Retinal pigment epithelial cell (primary cell): ENCODE measurements at regions not wholly inside any gene's neighbourhood (a gene's known extent, or its start where the extent isn't known, plus 50 kb on each side); places are given as distances from the start of the nearest gene placed in this dataset.

ENCODE experiments used
- DNase-seq: peaks from one replicate; pipeline ENCODE4 v3.0.0-alpha.2; 2010; ENCODE audit warnings: low read depth
- H3K4me3 ChIP-seq: 2 replicates; pipeline ENCODE4 v1.5.1; 2011; ENCODE audit warnings: mild to moderate bottlenecking, low read length, control low read depth, moderate library complexity
- TF ChIP-seq, protein P1 (sequence below): conservative IDR thresholded peaks from 2 replicates; pipeline ENCODE4 v1.5.1; 2011; ENCODE audit warnings: low read depth, low read length, control low read depth, inconsistent platforms

DNA sequence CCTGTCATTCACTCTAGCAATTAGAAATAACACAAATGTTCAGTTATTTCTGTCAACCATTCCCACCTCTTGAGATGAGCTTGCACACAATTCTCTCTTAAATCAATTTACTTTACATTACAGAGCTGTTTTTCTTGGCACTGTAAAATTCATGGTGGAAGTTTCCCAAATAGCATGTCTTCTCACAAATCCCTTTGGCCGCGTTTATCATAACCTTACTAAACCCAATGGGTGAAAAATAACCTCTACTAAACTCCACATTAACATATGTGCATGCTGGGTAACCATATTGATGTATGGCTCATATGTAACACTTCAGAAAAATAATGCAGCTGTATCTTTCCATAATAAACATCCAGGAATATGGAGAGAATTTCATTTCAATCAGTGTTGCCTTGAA is 75.5 kb upstream of the SULT1C3 start:
- TF ChIP-seq, protein P1, sequence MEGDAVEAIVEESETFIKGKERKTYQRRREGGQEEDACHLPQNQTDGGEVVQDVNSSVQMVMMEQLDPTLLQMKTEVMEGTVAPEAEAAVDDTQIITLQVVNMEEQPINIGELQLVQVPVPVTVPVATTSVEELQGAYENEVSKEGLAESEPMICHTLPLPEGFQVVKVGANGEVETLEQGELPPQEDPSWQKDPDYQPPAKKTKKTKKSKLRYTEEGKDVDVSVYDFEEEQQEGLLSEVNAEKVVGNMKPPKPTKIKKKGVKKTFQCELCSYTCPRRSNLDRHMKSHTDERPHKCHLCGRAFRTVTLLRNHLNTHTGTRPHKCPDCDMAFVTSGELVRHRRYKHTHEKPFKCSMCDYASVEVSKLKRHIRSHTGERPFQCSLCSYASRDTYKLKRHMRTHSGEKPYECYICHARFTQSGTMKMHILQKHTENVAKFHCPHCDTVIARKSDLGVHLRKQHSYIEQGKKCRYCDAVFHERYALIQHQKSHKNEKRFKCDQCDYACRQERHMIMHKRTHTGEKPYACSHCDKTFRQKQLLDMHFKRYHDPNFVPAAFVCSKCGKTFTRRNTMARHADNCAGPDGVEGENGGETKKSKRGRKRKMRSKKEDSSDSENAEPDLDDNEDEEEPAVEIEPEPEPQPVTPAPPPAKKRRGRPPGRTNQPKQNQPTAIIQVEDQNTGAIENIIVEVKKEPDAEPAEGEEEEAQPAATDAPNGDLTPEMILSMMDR: no peak
- no peak overlapping the region for H3K4me3 ChIP-seq
- DNase-seq: no peak

- no peak for DNase-seq
Measured at GRCh38 chr2:108165729-108166128, 74.0 kb upstream of the SULT1C3 start.

GRCh38 chr2:108167699-108168098 is 72.1 kb upstream of the SULT1C3 start:
- no peak overlapping the region for H3K4me3 ChIP-seq
- DNase-seq: no peak
- TF ChIP-seq, protein P1: no peak

More at GRCh38 chr2:108165729-108166128, 74.0 kb upstream of the SULT1C3 start:
- H3K4me3 ChIP-seq: no peak overlapping the region
- TF ChIP-seq, protein P1: no peak

DNA sequence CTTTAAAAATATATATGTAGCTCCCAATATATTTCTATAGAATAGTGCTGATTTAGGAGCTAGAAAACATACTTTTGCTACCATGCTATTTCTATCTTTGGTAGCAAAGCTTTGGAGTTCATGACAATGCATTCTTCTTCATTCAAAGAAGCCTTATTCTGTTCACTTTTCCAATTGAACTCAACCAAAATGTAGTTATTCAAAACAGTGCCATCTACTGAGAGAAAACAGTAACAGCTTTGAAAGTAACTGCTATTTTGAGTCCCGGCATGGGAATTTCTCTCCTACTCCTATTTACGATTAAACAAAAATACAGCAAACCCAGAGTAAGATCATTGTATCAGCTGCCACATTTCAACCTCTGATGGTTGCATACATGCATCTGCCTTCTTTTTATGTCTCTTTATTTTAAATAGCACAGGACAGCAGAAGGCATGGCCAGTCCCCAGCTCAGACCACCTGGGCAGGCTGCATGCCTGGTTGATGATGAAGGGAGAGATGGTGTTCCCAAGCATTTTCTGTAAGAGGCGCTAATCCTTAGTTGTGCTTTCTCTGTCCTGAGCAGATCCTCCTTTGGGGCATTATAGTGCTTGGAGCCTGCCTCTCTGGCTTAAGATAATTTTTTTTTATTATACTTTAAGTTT is 69.7 kb upstream of the SULT1C3 start:
- TF ChIP-seq, protein P1: peak; percentile 58
- DNase-seq: no peak

GRCh38 chr2:108171657-108172056 is 68.1 kb upstream of the SULT1C3 start:
- TF ChIP-seq, protein P1: no peak
- H3K4me3 ChIP-seq: no peak overlapping the region
- no peak for DNase-seq

More for the DNA sequence above, 69.7 kb upstream of the SULT1C3 start:
- H3K4me3 ChIP-seq: no peak overlapping the region

GRCh38 chr2:108182489-108182888 is 57.3 kb upstream of the SULT1C3 start:
- no peak overlapping the region for H3K4me3 ChIP-seq
- TF ChIP-seq, protein P1: peak; percentile 35
- DNase-seq: no peak

DNA sequence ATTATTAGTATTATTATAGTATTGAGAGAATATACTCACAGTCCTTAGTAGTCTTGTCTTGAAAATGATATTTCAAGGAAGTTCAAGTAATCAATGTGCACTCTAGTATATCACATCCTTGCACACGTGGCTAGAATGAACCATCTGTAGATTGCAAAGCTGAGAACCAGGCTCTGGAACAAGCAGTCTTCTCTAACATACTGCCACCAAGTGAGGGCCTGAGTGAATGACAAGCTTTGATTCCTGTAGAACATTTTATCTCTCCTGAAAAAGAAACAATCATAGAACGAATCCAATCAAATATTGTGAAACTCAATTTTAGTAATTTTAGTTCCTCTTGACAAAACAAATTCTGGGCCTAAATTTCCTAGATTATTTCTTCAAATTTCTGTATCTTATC is 55.3 kb upstream of the SULT1C3 start:
- TF ChIP-seq, protein P1: peak; percentile 54
- no peak for DNase-seq
- no peak overlapping the region for H3K4me3 ChIP-seq
